K562 (cell line): ENCODE measurements at regions not wholly inside any gene's neighbourhood (a gene's known extent, or its start where the extent isn't known, plus 50 kb on each side); places are given as distances from the start of the nearest gene placed in this dataset.

Experiments used
- ATF3 ChIP-seq, 2 experiments: fragments of 450-650 bp in 1 of 2; sonication (generic) in 1 of 2; formaldehyde crosslinking in 1 of 2; IDR thresholded peaks in 1 of 2; conservative IDR thresholded peaks in 1 of 2; 2 replicates each; pipeline versions ENCODE4 v1.6.1 to v1.8.1; 2016 to 2023; ENCODE audit warnings: mild to moderate bottlenecking in 2 of 2, moderate library complexity in 2 of 2, inconsistent platforms in 1 of 2, missing genetic modification reagents in 1 of 2
- ATF7 ChIP-seq: fragments of 450-650 bp; IDR thresholded peaks from 2 replicates; pipeline ENCODE4 v1.7.1; 2014; ENCODE audit warnings: mild to moderate bottlenecking, moderate library complexity
- BRF1 ChIP-seq: IDR thresholded peaks from 3 replicates; pipeline ENCODE4 v1.6.1; 2011; ENCODE audit warnings: borderline replicate concordance, mild to moderate bottlenecking; ENCODE audit not compliant: insufficient read length; ENCODE audit errors: extremely low read depth
- CREB1 ChIP-seq, 2 experiments: sonication (generic) in 1 of 2; formaldehyde crosslinking in 1 of 2; IDR thresholded peaks; 2 replicates each; pipeline versions ENCODE4 v1.6.1 to v1.8.0; 2012 to 2022; ENCODE audit warnings: inconsistent platforms in 1 of 2, mild to moderate bottlenecking in 1 of 2, missing genetic modification reagents in 1 of 2, moderate library complexity in 1 of 2
- CREBBP ChIP-seq: IDR thresholded peaks from one replicate; pipeline ENCODE4 v1.6.1; 2012; ENCODE audit warnings: low read depth, mild to moderate bottlenecking, control low read depth, inconsistent platforms, low read length
- NR2C2 ChIP-seq, 2 experiments: fragments of 200-800 bp in 1 of 2; sonication (Bioruptor generic) in 1 of 2; sonication (generic) in 1 of 2; formaldehyde crosslinking in 1 of 2; IDR thresholded peaks; 2 replicates each; pipeline versions ENCODE4 v1.6.1 to v1.8.0; 2016 to 2022; ENCODE audit warnings: mild to moderate bottlenecking in 1 of 2, missing compliant biosample characterization in 1 of 2, missing genetic modification characterization in 1 of 2, missing genetic modification reagents in 1 of 2
- RBFOX2 ChIP-seq: fragments of 200-400 bp; formaldehyde crosslinking; IDR thresholded peaks from 2 replicates; pipeline ENCODE4 v1.6.1; 2017; ENCODE audit warnings: low read depth, mild to moderate bottlenecking, low read length, moderate library complexity
- SMAD1 ChIP-seq: fragments of 150-350 bp; IDR thresholded peaks from 2 replicates; pipeline ENCODE4 v1.6.1; 2014; ENCODE audit warnings: low read length, low read depth; ENCODE audit not compliant: partially characterized antibody
- SUPT5H ChIP-seq: fragments of 450-650 bp; IDR thresholded peaks from 2 replicates; pipeline ENCODE4 v1.6.1; 2016
- TRIM28 ChIP-seq: fragments of 450-650 bp; IDR thresholded peaks from 2 replicates; pipeline ENCODE4 v1.6.1; 2017
- ZNF197 ChIP-seq: fragments of 200-800 bp; sonication (Bioruptor generic); IDR thresholded peaks from 2 replicates; pipeline ENCODE4 v1.6.1; 2016; ENCODE audit warnings: low read depth, missing genetic modification characterization, missing compliant biosample characterization
- ZNF347 ChIP-seq: fragments of 450-650 bp; formaldehyde crosslinking; IDR thresholded peaks from 2 replicates; pipeline ENCODE4 v1.4.0; 2020; ENCODE audit warnings: low read depth, mild to moderate bottlenecking, moderate library complexity
- ZNF561 ChIP-seq: fragments of 450-650 bp; formaldehyde crosslinking; conservative IDR thresholded peaks from 2 replicates; pipeline ENCODE4 v1.4.0; 2020; ENCODE audit warnings: mild to moderate bottlenecking, moderate library complexity
- TF ChIP-seq, protein P1 (sequence below): fragments of 450-650 bp; IDR thresholded peaks from 2 replicates; pipeline ENCODE4 v1.7.0; 2016; ENCODE audit warnings: borderline replicate concordance
- TF ChIP-seq, protein P2 (sequence below): fragments of 150-350 bp; conservative IDR thresholded peaks from 2 replicates; pipeline ENCODE4 v1.6.1; 2014; ENCODE audit warnings: low read length
- TF ChIP-seq, protein P3 (sequence below): sonication (generic); formaldehyde crosslinking; IDR thresholded peaks from 2 replicates; pipeline ENCODE4 v1.8.0; 2022; ENCODE audit warnings: mild to moderate bottlenecking, missing genetic modification reagents
- TF ChIP-seq, protein P4 (sequence below): fragments of 250-450 bp; sonication (Bioruptor Pico); IDR thresholded peaks from 2 replicates; pipeline ENCODE4 v1.9.0; 2021; ENCODE audit warnings: mild to moderate bottlenecking, inconsistent platforms

- TF ChIP-seq, protein P1, sequence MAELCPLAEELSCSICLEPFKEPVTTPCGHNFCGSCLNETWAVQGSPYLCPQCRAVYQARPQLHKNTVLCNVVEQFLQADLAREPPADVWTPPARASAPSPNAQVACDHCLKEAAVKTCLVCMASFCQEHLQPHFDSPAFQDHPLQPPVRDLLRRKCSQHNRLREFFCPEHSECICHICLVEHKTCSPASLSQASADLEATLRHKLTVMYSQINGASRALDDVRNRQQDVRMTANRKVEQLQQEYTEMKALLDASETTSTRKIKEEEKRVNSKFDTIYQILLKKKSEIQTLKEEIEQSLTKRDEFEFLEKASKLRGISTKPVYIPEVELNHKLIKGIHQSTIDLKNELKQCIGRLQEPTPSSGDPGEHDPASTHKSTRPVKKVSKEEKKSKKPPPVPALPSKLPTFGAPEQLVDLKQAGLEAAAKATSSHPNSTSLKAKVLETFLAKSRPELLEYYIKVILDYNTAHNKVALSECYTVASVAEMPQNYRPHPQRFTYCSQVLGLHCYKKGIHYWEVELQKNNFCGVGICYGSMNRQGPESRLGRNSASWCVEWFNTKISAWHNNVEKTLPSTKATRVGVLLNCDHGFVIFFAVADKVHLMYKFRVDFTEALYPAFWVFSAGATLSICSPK = no peak
- TF ChIP-seq ZNF197 (CRISPR knock-in tag) = no peak
- TF ChIP-seq NR2C2 (CRISPR knock-in tag; IDR thresholded peaks at IDR 0.05) = no peak
- TF ChIP-seq NR2C2 (tag; IDR thresholded peaks at IDR 0.05) = 0 out of 2 replicates have a peak, but pooled peaks have one; percentile 25
- TF ChIP-seq BRF1 = no peak
- TF ChIP-seq ZNF561 = no peak
- TF ChIP-seq ATF3 (IDR thresholded peaks at IDR 0.05) = peak; percentile 95
- TF ChIP-seq ATF3 (CRISPR knock-in tag; conservative IDR thresholded peaks at IDR 0.05) = no peak
- TF ChIP-seq TRIM28 = no peak
- TF ChIP-seq, protein P2, sequence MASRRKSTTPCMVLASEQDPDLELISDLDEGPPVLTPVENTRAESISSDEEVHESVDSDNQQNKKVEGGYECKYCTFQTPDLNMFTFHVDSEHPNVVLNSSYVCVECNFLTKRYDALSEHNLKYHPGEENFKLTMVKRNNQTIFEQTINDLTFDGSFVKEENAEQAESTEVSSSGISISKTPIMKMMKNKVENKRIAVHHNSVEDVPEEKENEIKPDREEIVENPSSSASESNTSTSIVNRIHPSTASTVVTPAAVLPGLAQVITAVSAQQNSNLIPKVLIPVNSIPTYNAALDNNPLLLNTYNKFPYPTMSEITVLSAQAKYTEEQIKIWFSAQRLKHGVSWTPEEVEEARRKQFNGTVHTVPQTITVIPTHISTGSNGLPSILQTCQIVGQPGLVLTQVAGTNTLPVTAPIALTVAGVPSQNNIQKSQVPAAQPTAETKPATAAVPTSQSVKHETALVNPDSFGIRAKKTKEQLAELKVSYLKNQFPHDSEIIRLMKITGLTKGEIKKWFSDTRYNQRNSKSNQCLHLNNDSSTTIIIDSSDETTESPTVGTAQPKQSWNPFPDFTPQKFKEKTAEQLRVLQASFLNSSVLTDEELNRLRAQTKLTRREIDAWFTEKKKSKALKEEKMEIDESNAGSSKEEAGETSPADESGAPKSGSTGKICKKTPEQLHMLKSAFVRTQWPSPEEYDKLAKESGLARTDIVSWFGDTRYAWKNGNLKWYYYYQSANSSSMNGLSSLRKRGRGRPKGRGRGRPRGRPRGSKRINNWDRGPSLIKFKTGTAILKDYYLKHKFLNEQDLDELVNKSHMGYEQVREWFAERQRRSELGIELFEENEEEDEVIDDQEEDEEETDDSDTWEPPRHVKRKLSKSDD = no peak
- TF ChIP-seq, protein P3, sequence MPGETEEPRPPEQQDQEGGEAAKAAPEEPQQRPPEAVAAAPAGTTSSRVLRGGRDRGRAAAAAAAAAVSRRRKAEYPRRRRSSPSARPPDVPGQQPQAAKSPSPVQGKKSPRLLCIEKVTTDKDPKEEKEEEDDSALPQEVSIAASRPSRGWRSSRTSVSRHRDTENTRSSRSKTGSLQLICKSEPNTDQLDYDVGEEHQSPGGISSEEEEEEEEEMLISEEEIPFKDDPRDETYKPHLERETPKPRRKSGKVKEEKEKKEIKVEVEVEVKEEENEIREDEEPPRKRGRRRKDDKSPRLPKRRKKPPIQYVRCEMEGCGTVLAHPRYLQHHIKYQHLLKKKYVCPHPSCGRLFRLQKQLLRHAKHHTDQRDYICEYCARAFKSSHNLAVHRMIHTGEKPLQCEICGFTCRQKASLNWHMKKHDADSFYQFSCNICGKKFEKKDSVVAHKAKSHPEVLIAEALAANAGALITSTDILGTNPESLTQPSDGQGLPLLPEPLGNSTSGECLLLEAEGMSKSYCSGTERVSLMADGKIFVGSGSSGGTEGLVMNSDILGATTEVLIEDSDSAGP (CRISPR knock-in tag) = no peak
- no peak for TF ChIP-seq SUPT5H
- TF ChIP-seq, protein P4, sequence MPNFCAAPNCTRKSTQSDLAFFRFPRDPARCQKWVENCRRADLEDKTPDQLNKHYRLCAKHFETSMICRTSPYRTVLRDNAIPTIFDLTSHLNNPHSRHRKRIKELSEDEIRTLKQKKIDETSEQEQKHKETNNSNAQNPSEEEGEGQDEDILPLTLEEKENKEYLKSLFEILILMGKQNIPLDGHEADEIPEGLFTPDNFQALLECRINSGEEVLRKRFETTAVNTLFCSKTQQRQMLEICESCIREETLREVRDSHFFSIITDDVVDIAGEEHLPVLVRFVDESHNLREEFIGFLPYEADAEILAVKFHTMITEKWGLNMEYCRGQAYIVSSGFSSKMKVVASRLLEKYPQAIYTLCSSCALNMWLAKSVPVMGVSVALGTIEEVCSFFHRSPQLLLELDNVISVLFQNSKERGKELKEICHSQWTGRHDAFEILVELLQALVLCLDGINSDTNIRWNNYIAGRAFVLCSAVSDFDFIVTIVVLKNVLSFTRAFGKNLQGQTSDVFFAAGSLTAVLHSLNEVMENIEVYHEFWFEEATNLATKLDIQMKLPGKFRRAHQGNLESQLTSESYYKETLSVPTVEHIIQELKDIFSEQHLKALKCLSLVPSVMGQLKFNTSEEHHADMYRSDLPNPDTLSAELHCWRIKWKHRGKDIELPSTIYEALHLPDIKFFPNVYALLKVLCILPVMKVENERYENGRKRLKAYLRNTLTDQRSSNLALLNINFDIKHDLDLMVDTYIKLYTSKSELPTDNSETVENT = no peak
- no peak for TF ChIP-seq ZNF347 (CRISPR knock-in tag)
- no peak for TF ChIP-seq CREBBP
- TF ChIP-seq SMAD1 = no peak
- no peak for TF ChIP-seq RBFOX2
- TF ChIP-seq ATF7 = peak; percentile 60
- peak; percentile 34; the same call in 1 of the 2 replicates for TF ChIP-seq CREB1 (IDR thresholded peaks at IDR 0.05)
- 0 out of 2 replicates have a peak, but pooled peaks have one; percentile 35 for TF ChIP-seq CREB1 (CRISPR knock-in tag; IDR thresholded peaks at IDR 0.05)
These were observed 106.2 kb upstream of the FAT1 start (continued) for GRCh38 chr4:186829740-186830449.
